K562 (cell line): ENCODE measurements at regions not wholly inside any gene's neighbourhood (a gene's known extent, or its start where the extent isn't known, plus 50 kb on each side); places are given as distances from the start of the nearest gene placed in this dataset.

Experiments
- ARID3B ChIP-seq: fragments of 250-450 bp; sonication (Bioruptor Pico); IDR thresholded peaks from 2 replicates; pipeline ENCODE4 v1.4.0; 2020; ENCODE audit warnings: borderline replicate concordance
- CTCF ChIP-seq, 3 experiments: IDR thresholded peaks in 2 of 3; conservative IDR thresholded peaks in 1 of 3; 2 replicates each; pipeline ENCODE4 v1.5.1; 2011 to 2012; ENCODE audit warnings: low read length in 3 of 3, mild to moderate bottlenecking in 3 of 3, control low read depth in 2 of 3, improper control_type of control experiment in 1 of 3, inconsistent platforms in 1 of 3, low read depth in 1 of 3, mixed read lengths in 1 of 3, moderate library complexity in 1 of 3; ENCODE audit not compliant: insufficient read depth in 2 of 3
- SRF ChIP-seq, 2 experiments: fragments of 250-450, 450-650 bp in 1 of 2; sonication (Bioruptor Pico) in 1 of 2; sonication (generic) in 1 of 2; formaldehyde crosslinking; IDR thresholded peaks; 2 replicates each; pipeline versions ENCODE4 v1.5.0 to v1.5.1; 2020 to 2022; ENCODE audit warnings: mild to moderate bottlenecking in 1 of 2, missing genetic modification reagents in 1 of 2
- U2AF1 ChIP-seq: fragments of 200-400 bp; formaldehyde crosslinking; optimal IDR thresholded peaks from 2 replicates; pipeline ENCODE3; 2017; ENCODE audit warnings: mild to moderate bottlenecking, low read depth, low read length, moderate library complexity
- ZNF695 ChIP-seq: fragments of 450-650 bp; formaldehyde crosslinking; IDR thresholded peaks from 2 replicates; pipeline ENCODE4 v1.4.0; 2020; ENCODE audit warnings: mild to moderate bottlenecking, moderate library complexity

GRCh38 chr1:30537279-30537678, 186.1 kb downstream of the MATN1 start:
- TF ChIP-seq SRF (CRISPR knock-in tag; IDR thresholded peaks at IDR 0.05), result no peak
- no peak for TF ChIP-seq CTCF (IDR thresholded peaks at IDR 0.05 in 2 of 3, conservative IDR thresholded peaks at IDR 0.05 in 1 of 3; ENCODE audit: insufficient read depth in 2 of 3, low read depth in 1 of 3, low read length in 3 of 3)
- no peak for TF ChIP-seq ZNF695 (CRISPR knock-in tag)
- TF ChIP-seq ARID3B (CRISPR knock-in tag), result no peak
- no peak for TF ChIP-seq U2AF1
